Calu3 (cell line): ENCODE measurements at regions not wholly inside any gene's neighbourhood (a gene's known extent, or its start where the extent isn't known, plus 50 kb on each side); places are given as distances from the start of the nearest gene placed in this dataset.

Source experiments
- BruUV-seq: library from RNA; stranded (reverse); fragments of 400-500 nt; replicated peaks from 2 replicates; lab custom pipeline; 2021; lab: Mats Ljungman, UMichigan
- CTCF ChIA-PET: fragments of 300-600 bp; sonication (Branson Sonifier 250); formaldehyde crosslinking; loops from one replicate; lab custom pipeline; 2022; ENCODE audit warnings: antibody characterized with exemption; lab: Charles Lee
- DNase-seq: peaks from one replicate; pipeline ENCODE4 v3.0.0; 2022
- H3K27ac Mint-ChIP-seq: one replicate; pipeline ENCODE4 v1.8.0; 2022; ENCODE audit warnings: mixed read lengths; ENCODE audit not compliant: unreplicated experiment
- H3K27me3 Mint-ChIP-seq: one replicate; pipeline ENCODE4 v1.8.0; 2022; ENCODE audit warnings: mixed read lengths; ENCODE audit not compliant: unreplicated experiment
- H3K36me3 Mint-ChIP-seq: one replicate; pipeline ENCODE4 v1.8.0; 2022; ENCODE audit warnings: mild to moderate bottlenecking, moderate library complexity, mixed read lengths; ENCODE audit not compliant: insufficient read depth, unreplicated experiment
- H3K4me1 Mint-ChIP-seq: one replicate; pipeline ENCODE4 v1.8.0; 2022; ENCODE audit warnings: mild to moderate bottlenecking, low read depth, mixed read lengths; ENCODE audit not compliant: unreplicated experiment
- H3K4me3 Mint-ChIP-seq: one replicate; pipeline ENCODE4 v1.8.0; 2022; ENCODE audit warnings: mild to moderate bottlenecking, low read depth, moderate library complexity, mixed read lengths; ENCODE audit not compliant: unreplicated experiment
- H3K9me3 Mint-ChIP-seq: one replicate; pipeline ENCODE4 v1.8.0; 2022; ENCODE audit warnings: low read depth, mixed read lengths; ENCODE audit not compliant: unreplicated experiment
- intact Hi-C: fragments of 100-400 bp; cut with micrococcal nuclease; formaldehyde crosslinking; loops from one replicate; pipeline ENCODE4 v1.10.0; 2022; ENCODE audit not compliant: unreplicated experiment
- TF ChIP-seq, protein P1 (sequence below): fragments of 200-600 bp; IDR thresholded peaks from one replicate; pipeline ENCODE4 v1.8.0; 2022; ENCODE audit warnings: antibody characterized with exemption; ENCODE audit not compliant: unreplicated experiment

DNA sequence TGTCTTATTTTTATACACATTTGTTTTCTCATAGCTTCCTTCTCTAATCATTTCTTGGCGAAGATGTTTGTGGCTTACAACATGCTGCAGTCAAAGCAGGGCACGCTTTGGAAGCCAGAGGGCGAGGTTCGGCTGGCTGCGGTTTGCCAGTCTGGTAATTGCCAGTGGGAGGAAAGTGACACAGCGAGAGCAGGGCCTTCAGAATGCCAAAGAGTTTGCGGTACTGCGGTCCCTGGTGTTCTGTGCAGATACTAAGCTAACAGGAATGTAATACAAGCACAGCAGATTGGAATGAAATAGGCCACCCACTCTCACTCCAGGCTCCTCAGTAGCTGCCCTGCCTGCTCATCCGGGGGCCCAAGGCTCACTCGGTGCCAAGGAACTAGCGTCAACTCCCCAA is 58.7 kb upstream of the TGM3 start:
- no peaks in the 10 kb centered on the region for H3K9me3 Mint-ChIP-seq
- no peaks in the 10 kb centered on the region for H3K36me3 Mint-ChIP-seq
- intact Hi-C loops, result no loop called here
- TF ChIP-seq, protein P1, sequence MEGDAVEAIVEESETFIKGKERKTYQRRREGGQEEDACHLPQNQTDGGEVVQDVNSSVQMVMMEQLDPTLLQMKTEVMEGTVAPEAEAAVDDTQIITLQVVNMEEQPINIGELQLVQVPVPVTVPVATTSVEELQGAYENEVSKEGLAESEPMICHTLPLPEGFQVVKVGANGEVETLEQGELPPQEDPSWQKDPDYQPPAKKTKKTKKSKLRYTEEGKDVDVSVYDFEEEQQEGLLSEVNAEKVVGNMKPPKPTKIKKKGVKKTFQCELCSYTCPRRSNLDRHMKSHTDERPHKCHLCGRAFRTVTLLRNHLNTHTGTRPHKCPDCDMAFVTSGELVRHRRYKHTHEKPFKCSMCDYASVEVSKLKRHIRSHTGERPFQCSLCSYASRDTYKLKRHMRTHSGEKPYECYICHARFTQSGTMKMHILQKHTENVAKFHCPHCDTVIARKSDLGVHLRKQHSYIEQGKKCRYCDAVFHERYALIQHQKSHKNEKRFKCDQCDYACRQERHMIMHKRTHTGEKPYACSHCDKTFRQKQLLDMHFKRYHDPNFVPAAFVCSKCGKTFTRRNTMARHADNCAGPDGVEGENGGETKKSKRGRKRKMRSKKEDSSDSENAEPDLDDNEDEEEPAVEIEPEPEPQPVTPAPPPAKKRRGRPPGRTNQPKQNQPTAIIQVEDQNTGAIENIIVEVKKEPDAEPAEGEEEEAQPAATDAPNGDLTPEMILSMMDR, result no peak
- H3K27me3 Mint-ChIP-seq, result no peaks in the 10 kb centered on the region
- no peak overlapping the region for H3K4me3 Mint-ChIP-seq
- DNase-seq, result peak; percentile 37
- H3K4me1 Mint-ChIP-seq, result peaks cover 11% of the 10 kb centered on the region
- no TSS peak for BruUV-seq
- no peak overlapping the region for H3K27ac Mint-ChIP-seq
- CTCF ChIA-PET, result interaction anchor here (2.1 kb wide), 1 partner anchor 29 kb away, joined by 10 read pairs; no protein-coding TSS in a partner anchor

DNA sequence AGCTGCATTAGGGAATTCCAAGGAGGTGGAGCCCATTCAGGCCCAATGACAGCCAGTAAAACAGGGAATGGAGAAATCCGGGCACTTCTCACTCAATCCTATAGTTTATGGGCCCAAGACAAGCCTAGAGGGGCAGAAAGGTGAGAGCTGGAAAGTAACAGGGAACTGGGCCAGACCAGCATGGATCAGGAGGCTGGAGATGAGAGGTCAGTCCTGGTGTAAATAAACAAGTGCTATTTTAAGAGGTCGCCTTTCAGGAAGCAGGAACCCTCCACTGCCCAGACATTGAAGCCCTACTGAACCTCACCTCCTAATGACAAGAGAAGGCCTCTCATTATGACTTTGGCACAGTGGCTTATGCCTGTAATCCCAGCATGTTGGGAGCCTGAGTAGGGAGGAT is 57.2 kb upstream of the TGM3 start:
- H3K27ac Mint-ChIP-seq, result no peak overlapping the region
- DNase-seq, result no peak
- H3K9me3 Mint-ChIP-seq, result no peaks in the 10 kb centered on the region

DNA sequence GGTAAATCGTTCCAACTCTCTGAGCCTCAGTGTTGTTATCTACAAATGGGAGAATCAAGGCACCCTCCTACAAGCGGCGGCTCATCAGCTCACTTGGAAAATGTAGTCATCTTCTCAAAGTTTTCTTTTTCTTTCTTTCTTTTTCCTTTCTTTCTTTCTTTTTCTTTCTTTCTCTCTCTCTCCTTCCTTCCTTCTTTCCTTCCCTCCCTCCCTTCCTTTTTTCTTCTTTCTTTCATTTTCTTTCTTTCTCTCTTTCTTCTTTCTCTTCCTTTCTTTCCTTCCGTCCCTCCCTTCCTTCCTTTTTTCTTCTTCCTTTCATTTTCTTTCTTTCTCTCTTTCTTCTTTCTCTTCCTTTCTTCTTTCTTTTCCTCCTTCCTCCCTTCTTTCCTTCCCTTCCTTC is 55.0 kb upstream of the TGM3 start:
- Mint-ChIP-seq H3K36me3 (no peaks in the 10 kb centered on the region), H3K4me1 (peaks cover 11% of the 10 kb centered on the region), H3K4me3 (no peak overlapping the region), H3K27ac (no peak overlapping the region), H3K9me3 (no peaks in the 10 kb centered on the region), H3K27me3 (no peaks in the 10 kb centered on the region)
- CTCF ChIA-PET, result no interaction called here
- intact Hi-C loops, result no loop called here
- DNase-seq, result no peak
- TF ChIP-seq, protein P1, result no peak
- BruUV-seq, result no TSS peak

More for the DNA sequence above, 57.2 kb upstream of the TGM3 start:
- no peaks in the 10 kb centered on the region for H3K36me3 Mint-ChIP-seq
- TF ChIP-seq, protein P1, result no peak
- intact Hi-C loops, result no loop called here
- no peak overlapping the region for H3K4me3 Mint-ChIP-seq
- H3K27me3 Mint-ChIP-seq, result no peaks in the 10 kb centered on the region
- H3K4me1 Mint-ChIP-seq, result peaks cover 11% of the 10 kb centered on the region
- BruUV-seq, result no TSS peak
- CTCF ChIA-PET, result interaction anchor here (0.6 kb wide), 1 partner anchor 168 kb away, joined by 3 read pairs; no protein-coding TSS in a partner anchor

DNA sequence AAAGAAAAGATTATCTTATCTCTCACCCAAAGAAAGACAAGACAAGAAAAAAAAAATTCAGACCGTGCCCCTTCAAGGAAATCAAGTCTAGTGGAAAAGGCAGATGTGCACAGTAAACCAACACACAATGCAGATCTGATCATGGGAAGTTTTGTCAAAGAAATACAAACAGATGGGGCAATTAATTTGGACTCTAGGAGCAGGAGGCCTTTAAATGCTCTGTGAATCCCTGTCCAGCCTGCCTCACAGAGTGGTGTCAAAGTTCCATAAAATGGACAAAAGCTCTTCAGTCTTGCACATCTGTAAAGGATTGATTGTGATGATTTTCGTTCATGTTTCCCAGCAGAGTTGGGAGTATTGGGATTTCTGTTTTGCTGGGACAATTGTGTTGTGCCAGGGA is 53.1 kb upstream of the TGM3 start:
- no peak for DNase-seq
- peaks cover 10% of the 10 kb centered on the region for H3K27me3 Mint-ChIP-seq
- no peak overlapping the region for H3K4me3 Mint-ChIP-seq
- H3K4me1 Mint-ChIP-seq, result no peaks in the 10 kb centered on the region
- no peaks in the 10 kb centered on the region for H3K36me3 Mint-ChIP-seq
- CTCF ChIA-PET, result no interaction called here
- intact Hi-C loops, result no loop called here
- no peak overlapping the region for H3K27ac Mint-ChIP-seq
- BruUV-seq, result no TSS peak
- TF ChIP-seq, protein P1, result no peak
- no peaks in the 10 kb centered on the region for H3K9me3 Mint-ChIP-seq
